Brain microvascular endothelial cell (primary cell): ENCODE measurements at regions not wholly inside any gene's neighbourhood (a gene's known extent, or its start where the extent isn't known, plus 50 kb on each side); places are given as distances from the start of the nearest gene placed in this dataset.

ENCODE experiments used
- DNase-seq: peaks from one replicate; pipeline ENCODE4 v3.0.0-alpha.2; 2020
- H3K27ac ChIP-seq: fragments of 250-450 bp; sonication (Bioruptor Pico); 2 replicates; pipeline ENCODE4 v1.5.1; 2020; ENCODE audit warnings: mild to moderate bottlenecking, moderate library complexity
- H3K27me3 ChIP-seq: fragments of 250-450 bp; sonication (Bioruptor Pico); replicated peaks from 2 replicates; pipeline ENCODE4 v1.5.1; 2020; ENCODE audit warnings: mild to moderate bottlenecking
- H3K36me3 ChIP-seq: fragments of 250-450 bp; sonication (Bioruptor Pico); replicated peaks from 2 replicates; pipeline ENCODE4 v1.5.1; 2020; ENCODE audit warnings: mild to moderate bottlenecking
- H3K4me3 ChIP-seq: 2 replicates; pipeline ENCODE4 v1.5.1; 2011; ENCODE audit warnings: low read depth, mild to moderate bottlenecking, control low read depth, low read length, moderate library complexity
- in situ Hi-C: cut with HindIII; loops from 2 replicates; pipeline ENCODE4 v1.10.0; 2017; ENCODE audit warnings: low sequenced_read_pairs, low pct_ligation_motif_present
- TF ChIP-seq, protein P1 (sequence below): IDR thresholded peaks from 2 replicates; pipeline ENCODE4 v1.5.1; 2011; ENCODE audit warnings: low read depth, mild to moderate bottlenecking, moderate library complexity, low read length, control low read depth, inconsistent platforms; ENCODE audit errors: missing control alignments

DNA sequence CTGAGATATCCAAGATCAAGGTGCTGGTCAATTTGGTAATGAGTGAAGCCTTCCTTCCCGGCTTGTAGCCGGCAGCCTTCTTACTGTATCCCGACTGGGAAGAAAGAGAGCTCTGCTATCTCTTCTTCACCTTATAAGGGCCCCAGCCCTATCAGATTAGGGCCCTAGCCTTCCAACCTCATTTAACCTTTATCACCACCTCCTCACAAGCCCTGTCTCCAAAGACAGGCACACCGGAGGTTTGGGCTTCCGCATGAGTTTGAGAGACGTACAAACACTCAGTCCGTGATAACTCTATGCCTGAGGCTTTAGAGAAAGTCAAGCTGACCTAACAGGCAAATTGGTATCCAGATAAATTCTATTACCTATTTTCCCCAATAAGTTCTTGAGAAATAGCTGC is 243.9 kb downstream of the OPA1 start:
- TF ChIP-seq, protein P1, sequence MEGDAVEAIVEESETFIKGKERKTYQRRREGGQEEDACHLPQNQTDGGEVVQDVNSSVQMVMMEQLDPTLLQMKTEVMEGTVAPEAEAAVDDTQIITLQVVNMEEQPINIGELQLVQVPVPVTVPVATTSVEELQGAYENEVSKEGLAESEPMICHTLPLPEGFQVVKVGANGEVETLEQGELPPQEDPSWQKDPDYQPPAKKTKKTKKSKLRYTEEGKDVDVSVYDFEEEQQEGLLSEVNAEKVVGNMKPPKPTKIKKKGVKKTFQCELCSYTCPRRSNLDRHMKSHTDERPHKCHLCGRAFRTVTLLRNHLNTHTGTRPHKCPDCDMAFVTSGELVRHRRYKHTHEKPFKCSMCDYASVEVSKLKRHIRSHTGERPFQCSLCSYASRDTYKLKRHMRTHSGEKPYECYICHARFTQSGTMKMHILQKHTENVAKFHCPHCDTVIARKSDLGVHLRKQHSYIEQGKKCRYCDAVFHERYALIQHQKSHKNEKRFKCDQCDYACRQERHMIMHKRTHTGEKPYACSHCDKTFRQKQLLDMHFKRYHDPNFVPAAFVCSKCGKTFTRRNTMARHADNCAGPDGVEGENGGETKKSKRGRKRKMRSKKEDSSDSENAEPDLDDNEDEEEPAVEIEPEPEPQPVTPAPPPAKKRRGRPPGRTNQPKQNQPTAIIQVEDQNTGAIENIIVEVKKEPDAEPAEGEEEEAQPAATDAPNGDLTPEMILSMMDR = no peak
- Histone ChIP-seq H3K36me3 (no peaks in the 10 kb centered on the region), H3K27me3 (peaks cover 20% of the 10 kb centered on the region), H3K27ac (no peak overlapping the region), H3K4me3 (no peak overlapping the region)
- no peak for DNase-seq
- in situ Hi-C loops = no loop called here

DNA sequence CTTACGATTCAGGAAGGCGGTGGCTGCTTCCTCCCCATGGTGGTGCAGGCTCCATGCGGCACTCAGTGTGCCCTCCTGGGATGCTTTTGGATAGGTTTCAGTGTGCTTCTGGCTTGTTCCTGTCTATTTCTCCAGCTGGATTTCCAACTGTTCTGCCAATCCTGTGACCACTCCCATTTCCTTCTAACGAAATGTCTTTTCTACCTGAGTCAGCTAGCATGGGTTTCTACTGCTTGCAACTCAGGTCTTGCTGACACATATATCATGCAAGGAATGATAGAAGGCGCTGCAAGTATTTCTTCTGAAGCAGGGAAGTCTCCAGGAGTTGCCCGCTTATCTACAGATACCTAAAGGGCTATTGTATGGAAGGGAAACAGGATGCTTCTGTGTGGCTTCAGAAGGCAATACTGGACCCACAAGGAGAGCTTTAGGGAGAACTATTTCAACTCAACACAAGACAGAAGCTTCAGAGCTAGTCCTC is 244.4 kb downstream of the OPA1 start:
- H3K27ac ChIP-seq = no peak overlapping the region
- H3K27me3 ChIP-seq = peaks cover 25% of the 10 kb centered on the region
- H3K36me3 ChIP-seq = no peaks in the 10 kb centered on the region
- TF ChIP-seq, protein P1 = no peak
- no peak for DNase-seq
- H3K4me3 ChIP-seq = no peak overlapping the region
- in situ Hi-C loops = no loop called here

- TF ChIP-seq, protein P1 = no peak
- Histone ChIP-seq H3K27me3 (peaks cover 39% of the 10 kb centered on the region), H3K27ac (no peak overlapping the region), H3K36me3 (no peaks in the 10 kb centered on the region), H3K4me3 (no peak overlapping the region)
- in situ Hi-C loops = no loop called here
- no peak for DNase-seq
Measured at GRCh38 chr3:193840111-193840641, 247.2 kb downstream of the OPA1 start.

- Histone ChIP-seq H3K27ac (no peak overlapping the region), H3K36me3 (no peaks in the 10 kb centered on the region), H3K4me3 (no peak overlapping the region), H3K27me3 (peaks cover 51% of the 10 kb centered on the region)
- TF ChIP-seq, protein P1 = no peak
- in situ Hi-C loops = no loop called here
- no peak for DNase-seq
Measured at GRCh38 chr3:193841581-193841980, 248.6 kb downstream of the OPA1 start.

DNA sequence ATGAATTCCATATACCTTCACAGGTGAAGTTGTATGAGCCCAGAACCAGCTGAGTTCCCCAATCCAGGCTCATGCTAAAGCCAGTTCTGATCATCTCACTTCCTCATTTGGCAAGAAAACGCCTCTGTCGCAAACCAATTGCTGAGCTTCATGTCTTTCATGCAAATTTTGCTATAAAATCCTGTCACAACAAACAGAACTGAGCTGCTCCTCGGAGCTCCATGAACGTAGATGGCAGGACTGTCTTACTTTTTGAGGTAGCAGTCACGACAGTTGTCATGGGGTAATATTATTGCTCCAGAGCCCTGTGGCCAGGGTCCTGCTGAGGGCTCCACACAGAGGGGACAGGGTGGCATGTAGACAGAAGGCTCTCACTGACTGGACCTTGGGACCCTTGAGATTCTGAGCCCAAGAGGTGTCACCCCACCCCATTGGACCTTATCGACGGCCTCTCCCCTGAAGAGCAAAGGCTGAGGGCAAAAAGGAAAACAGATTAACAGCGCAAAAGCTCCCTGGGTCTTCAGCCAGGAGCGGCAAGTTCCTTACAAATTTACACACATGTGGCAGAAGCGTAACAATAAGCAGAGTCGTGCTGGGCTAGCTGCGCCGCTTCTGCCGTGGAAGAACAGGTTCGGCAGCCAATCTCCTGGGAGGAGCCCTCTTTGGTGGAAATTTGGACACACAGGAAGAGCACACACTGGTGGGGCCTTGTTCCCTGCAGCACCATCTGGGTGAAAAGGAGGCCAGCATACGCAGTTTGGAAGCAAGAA is 249.2 kb downstream of the OPA1 start:
- H3K27ac ChIP-seq = no peak overlapping the region
- H3K27me3 ChIP-seq = peaks cover 54% of the 10 kb centered on the region
- H3K36me3 ChIP-seq = no peaks in the 10 kb centered on the region
- DNase-seq = no peak
- TF ChIP-seq, protein P1 = no peak
- in situ Hi-C loops = no loop called here
- no peak overlapping the region for H3K4me3 ChIP-seq
